Activated T-cell treated with anti-CD3 and anti-CD28 coated beads for 4 hours (primary cell): ENCODE measurements at regions not wholly inside any gene's neighbourhood (a gene's known extent, or its start where the extent isn't known, plus 50 kb on each side); places are given as distances from the start of the nearest gene placed in this dataset.

Experiments used
- DNase-seq: peaks from one replicate; pipeline ENCODE4 v3.0.0-alpha.2; 2020

GRCh38 chr9:135198144-135198543 lies 110.7 kb downstream of the OLFM1 start:
- DNase-seq: no peak

DNA sequence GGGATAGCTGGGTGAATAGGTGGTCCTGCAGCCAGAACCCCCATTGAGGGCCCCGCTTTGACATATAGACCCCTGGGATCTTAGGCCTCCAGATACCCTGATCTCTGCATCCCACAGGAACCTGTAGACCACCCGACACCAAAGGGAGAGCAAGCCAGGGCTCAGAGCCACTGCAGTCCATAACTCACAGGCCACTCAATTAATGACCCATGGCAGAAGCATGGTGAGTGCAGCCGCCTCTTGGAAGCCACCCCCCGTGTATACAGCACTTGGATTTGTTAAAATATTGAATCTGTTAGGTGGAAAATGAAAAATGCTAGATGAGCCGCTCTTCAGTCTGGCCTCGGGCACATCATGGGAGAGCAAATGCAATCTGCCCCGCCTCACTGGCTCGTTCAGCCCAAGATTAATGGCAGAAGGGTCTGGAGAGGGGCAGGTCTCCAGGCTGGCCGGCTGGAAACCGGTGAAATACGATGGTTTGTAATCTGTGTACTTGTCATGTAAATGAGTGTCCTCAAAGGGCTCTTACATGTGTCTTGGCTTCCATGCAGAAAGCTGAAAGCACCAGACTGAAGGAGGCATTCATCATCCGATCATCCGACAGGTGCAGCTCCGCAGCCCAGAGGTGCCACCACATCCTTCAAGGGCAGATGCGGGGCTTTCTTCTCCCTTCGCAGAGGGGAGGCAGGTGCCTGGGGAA lies 111.3 kb downstream of the OLFM1 start:
- DNase-seq: no peak

GRCh38 chr9:135199489-135199888 lies 112.0 kb downstream of the OLFM1 start:
- DNase-seq: no peak

- DNase-seq: no peak
Measured at GRCh38 chr9:135201711-135202110, 114.2 kb downstream of the OLFM1 start.

GRCh38 chr9:135204177-135204576 lies 116.7 kb downstream of the OLFM1 start:
- no peak for DNase-seq

DNA sequence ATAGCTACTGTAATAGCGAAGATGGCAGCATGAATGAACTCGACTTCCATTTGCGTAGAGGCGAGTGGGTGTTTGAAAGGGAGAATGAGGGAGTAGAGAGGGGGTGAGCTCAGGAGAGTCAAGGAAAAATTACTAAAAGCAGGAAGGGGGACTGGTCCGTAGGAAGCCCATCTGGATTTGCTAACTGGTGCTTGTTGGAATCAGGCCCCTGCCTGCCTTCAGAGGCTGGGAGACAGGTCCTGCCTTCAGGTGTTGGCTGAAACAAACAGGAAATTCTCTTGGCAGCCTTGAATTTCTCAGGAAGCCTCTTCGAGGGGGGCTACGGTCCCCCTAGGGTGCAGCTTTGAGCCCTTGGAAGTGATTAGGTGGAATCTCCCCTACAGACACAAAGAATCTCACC lies 121.7 kb downstream of the OLFM1 start:
- no peak for DNase-seq

- no peak for DNase-seq
Measured at GRCh38 chr9:135209852-135210251, 122.4 kb downstream of the OLFM1 start.

DNA sequence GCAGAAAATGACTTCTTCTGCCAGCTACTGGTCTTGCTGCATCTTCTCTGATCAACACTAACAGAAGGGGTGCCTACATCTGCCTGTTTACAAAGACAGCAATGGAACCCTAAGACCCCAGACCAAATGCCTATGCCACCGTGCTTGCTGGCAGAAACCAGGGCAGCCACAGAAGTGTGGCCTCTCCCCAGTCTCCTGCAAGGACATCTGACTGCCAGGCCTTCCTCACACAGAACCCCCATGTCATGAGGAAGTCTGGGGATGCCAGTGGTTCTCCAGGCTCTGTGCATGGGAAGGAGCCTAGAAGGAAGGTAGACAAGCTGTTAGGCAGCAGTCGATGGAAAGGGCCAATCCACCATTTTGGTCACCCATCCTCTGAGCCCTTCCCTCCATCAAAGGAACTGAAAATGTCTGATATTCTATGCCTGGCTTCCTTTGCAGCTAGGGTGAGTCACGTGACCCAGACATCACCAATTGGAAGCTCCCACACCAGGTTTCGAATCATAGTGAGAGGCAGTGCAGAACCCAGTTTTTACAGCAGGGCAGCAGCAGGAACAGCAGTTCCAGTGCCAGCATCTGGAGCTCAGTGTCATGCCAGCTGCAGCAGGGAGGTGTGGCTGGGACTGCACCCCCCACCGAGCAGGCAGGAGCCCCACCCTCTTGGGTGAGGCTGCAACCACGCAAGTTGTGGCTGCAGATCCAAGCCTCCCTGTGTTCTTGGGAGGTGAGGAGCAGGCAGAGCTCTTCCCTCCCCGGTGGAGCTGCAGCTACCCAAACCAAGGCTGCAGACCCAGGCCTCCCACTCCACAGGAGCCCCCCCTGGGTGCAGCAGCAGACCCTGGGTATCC lies 123.4 kb downstream of the OLFM1 start:
- DNase-seq: no peak

DNA sequence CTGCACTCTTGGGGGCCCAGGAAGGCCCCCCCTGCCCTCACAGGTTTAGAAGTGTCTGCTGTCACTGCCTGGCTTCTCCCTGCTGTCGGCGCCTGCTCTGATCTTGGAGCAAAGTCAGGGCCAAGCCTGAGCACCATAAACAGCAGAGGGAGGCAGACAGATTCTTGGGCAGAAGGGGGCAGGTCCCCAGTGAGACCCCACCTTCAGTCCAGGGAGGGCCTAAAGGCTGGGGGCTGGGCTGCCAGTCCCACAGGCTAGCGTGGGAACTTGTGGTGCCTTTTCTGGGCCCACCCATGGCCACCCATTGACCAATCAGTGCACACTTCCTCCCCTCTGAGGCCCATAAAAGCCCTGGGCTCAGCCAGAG lies 124.0 kb downstream of the OLFM1 start:
- no peak for DNase-seq

DNA sequence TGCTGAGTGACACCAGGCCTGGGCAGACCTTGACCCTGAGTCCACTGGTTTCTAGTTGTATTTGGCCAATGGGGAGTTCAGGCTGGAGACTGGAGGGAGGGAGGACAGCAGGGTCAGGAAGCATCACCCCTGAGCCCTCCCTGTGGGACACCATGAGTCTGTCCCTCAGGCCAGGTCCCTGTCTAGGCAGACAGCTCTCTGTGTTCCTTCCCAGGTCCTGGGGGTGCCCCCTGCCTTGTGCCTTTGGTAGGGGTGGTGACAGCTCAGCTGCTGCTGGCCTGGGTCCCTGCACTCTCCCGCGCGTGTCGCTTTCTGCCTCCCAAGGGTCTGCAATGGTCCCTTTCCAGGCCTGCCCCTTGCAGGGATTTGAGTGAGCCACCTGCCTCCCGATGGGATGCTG lies 125.5 kb downstream of the OLFM1 start:
- DNase-seq: no peak

- no peak for DNase-seq
Measured at GRCh38 chr9:135213566-135213965, 126.1 kb downstream of the OLFM1 start.

GRCh38 chr9:135214054-135214640 lies 126.7 kb downstream of the OLFM1 start:
- DNase-seq: no peak

DNA sequence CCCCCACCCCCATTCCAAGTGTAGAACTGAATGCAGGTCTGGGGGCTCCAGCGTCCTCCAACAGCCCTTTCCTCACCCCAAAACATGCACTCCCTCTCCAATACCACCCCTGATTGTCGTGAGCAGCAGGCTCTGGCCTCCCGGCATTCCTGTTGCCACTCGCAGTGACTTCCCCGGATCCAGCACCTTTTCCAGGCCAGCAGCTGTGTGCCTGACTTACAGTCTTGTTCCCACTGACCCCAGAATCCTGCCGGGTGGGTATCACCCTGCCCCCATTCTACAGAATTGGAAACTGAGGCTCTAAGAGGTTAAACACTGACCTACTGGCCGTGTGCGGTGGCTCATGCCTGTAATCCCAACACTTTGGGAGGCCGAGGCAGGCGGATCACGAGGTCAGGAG lies 127.2 kb downstream of the OLFM1 start:
- DNase-seq: no peak

DNA sequence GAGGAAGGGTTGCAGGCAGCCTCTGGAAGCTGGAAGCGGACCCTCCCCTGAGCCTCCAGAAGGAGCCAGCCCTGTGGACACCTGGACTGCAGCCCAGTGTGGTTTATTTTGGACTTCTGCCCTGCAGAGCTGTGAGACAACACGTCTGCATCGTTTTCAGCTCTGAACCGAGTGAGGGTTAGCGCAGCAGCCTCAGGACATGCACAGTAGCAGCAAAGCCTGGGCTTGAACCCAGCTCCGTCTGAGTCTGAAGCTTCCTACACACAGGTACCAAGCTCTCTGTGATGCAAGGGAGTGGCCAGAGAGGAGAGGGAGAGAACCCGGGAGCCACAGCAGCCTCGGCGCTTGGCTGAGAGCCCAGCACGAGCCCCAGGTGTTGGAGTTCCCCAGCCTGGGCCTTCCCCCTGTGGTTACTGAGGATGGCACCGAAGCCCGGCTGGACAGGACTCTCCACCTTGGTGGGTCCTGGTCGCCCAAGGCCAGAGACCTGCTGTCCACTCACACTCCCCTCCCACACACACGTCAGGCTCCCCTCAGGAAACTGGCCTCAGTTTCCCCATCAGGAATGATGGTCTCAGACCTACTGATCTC lies 128.2 kb downstream of the OLFM1 start:
- DNase-seq: no peak

GRCh38 chr9:135216236-135216635 lies 128.8 kb downstream of the OLFM1 start:
- no peak for DNase-seq

DNA sequence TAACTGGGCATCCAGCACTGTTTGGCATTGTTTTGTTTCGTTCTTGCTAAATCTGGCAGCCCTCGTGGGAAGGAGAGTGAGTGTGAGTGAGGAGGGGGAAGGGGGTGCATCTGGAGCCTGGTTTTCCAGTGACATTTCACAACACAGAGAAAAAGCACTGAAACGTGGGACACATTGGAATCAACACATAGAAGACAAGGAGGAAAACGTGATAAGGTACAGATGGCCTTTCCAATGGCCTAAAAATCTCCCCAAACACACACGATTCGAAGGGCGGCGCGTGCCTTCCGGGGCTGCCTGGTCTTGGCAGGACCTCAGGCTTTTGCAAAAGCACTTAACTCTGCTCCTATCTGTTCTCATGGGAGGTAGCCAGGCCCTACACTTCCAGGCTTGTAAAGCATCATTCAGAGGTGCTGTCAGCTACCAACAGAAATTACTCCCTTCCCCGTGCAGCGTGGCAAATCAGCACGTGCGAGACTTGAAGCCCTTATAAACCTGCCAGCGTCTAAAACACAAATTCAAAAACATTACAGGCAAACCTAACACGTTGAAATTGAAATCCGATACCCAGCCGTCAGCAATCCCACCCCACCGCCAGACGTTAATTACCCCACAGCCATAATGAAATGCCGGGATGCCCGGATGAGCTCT lies 129.4 kb downstream of the OLFM1 start:
- DNase-seq: no peak

DNA sequence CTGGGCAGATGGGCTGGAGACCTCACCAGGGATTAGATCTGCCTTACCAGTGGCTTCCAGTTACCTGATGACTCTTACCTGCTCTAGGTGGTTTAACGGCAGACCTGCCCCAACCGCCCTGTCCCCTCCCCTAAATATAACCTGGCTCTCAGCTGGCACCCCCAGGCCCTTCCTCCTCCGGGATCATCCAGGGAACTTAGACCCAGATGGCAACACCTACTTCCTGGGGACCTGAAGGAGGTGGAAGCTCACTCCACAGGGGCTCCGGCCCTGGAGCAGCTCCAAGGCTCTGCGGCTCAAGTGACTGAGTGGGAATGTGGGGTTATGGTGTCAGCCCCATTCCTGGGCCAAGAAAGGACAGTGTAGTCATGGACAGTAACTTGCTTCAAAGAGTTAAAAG lies 130.4 kb downstream of the OLFM1 start:
- no peak for DNase-seq

DNA sequence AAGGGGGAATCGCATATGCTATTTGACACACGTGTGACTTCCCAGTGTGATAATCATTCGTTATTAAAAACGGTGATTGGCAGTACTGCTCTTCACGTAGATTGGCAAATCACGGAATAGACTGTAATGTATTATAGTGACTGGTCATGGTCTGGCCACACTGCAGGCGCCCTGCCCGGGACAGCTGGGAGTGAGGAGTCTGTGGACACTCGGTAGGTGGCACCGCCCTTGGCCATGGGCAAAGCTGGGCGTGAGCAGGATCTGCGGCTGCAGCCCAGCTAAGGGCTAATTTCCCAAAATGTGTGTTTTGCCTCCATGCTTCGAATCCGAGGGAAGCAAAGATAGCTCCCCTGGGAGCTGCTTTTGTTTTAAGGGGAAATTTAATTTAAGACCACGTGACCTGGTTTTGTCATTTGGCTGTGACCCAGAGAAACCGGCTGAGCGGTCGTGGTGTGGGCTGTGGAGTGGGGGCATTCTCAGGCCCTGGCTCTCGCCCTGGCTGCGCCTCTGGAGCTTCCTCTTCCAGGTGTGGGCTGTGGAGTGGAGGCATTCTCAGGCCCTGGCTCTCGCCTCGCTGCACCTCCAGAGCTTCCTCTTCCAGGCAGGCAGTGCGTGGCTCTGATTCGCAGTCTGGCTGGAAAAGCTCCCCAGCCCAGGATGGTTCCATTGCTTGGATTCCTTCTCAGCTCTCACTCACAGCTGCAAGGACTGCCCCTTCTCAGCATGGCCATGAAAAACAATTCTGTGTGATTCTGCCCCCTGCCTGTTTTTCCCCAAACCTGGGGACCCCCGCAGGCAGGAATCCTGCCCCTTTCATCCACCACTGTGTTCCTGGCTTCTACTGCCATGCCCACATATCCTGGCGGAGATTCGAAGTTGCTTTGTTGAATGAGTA lies 131.1 kb downstream of the OLFM1 start:
- DNase-seq: no peak

DNA sequence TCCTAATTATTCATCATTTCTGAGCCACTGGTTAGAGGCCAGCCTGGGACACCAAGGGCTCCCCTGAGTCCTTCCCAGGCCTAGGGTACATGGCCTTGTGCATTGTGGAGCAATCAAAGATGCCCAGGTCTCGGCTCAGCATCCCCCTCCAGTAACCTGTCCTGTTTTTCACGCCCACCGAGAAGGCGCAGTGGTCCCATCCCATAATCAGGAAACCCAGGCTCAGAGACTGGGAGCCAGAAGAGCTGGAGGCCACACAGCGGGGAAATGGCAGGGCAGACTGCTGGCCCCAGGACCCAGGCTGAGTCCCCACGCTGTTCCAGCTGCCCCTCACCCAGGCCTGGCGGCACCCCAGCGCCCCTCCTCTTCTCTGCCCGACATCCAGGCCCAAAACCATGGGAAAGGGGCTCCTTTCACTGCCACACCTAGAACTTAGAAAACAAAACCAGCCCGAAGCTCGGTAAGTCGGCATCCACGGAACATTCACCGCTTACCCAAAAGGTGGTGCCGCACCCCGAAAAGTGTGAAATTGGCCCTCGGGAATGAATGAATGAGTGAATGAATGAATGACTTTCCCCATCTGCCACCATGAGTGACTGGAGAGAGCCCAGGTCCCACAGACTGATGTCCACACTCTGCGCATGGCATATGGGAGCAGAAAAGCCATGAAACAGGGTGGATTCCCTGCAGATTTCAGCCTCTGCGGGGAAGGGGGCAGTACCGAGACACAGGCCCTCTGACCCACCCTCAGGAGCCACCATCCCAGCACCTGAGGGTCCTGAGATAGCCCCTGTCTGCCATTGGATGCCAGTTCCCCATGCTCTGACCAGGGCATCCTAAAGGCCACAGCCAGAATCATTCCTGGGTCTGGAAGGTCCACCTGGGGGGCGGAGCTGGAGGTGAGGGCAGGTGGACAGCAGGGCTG lies 132.5 kb downstream of the OLFM1 start:
- no peak for DNase-seq

GRCh38 chr9:135220601-135221575 lies 133.4 kb downstream of the OLFM1 start:
- no peak for DNase-seq
